ENCODE measurements at regions not wholly inside any gene's neighbourhood (a gene's known extent, or its start where the extent isn't known, plus 50 kb on each side); places are given as distances from the start of the nearest gene placed in this dataset.

- TF ChIP-seq, protein P1, sequence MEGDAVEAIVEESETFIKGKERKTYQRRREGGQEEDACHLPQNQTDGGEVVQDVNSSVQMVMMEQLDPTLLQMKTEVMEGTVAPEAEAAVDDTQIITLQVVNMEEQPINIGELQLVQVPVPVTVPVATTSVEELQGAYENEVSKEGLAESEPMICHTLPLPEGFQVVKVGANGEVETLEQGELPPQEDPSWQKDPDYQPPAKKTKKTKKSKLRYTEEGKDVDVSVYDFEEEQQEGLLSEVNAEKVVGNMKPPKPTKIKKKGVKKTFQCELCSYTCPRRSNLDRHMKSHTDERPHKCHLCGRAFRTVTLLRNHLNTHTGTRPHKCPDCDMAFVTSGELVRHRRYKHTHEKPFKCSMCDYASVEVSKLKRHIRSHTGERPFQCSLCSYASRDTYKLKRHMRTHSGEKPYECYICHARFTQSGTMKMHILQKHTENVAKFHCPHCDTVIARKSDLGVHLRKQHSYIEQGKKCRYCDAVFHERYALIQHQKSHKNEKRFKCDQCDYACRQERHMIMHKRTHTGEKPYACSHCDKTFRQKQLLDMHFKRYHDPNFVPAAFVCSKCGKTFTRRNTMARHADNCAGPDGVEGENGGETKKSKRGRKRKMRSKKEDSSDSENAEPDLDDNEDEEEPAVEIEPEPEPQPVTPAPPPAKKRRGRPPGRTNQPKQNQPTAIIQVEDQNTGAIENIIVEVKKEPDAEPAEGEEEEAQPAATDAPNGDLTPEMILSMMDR (conservative IDR thresholded peaks at IDR 0.05; ENCODE audit: low read depth in 2 of 2), result no peak
- TF ChIP-seq POLR2AphosphoS5 (IDR thresholded peaks at IDR 0.05; ENCODE audit: low read depth) (no peak), EZH2 (IDR thresholded peaks at IDR 0.05; ENCODE audit: low read depth, unreplicated experiment) (no peak), JUNB (IDR thresholded peaks at IDR 0.05; ENCODE audit: unreplicated experiment) (no peak), EZH2phosphoT487 (IDR thresholded peaks at IDR 0.05; ENCODE audit: unreplicated experiment) (no peak), ZNF114 (CRISPR knock-in tag; IDR thresholded peaks at IDR 0.05) (no peak), ZNF331 (CRISPR knock-in tag; IDR thresholded peaks at IDR 0.05; ENCODE audit: low read depth) (no peak), CREB1 (CRISPR knock-in tag; IDR thresholded peaks at IDR 0.05; ENCODE audit: low read depth) (no peak), REST (IDR thresholded peaks at IDR 0.05; ENCODE audit: unreplicated experiment) (no peak)
Measured at GRCh38 chr17:53662608-53663007, 160.1 kb upstream of the KIF2B start.

All from GM23338 (cell line).